ENCODE measurements at regions not wholly inside any gene's neighbourhood (a gene's known extent, or its start where the extent isn't known, plus 50 kb on each side); places are given as distances from the start of the nearest gene placed in this dataset.

DNA sequence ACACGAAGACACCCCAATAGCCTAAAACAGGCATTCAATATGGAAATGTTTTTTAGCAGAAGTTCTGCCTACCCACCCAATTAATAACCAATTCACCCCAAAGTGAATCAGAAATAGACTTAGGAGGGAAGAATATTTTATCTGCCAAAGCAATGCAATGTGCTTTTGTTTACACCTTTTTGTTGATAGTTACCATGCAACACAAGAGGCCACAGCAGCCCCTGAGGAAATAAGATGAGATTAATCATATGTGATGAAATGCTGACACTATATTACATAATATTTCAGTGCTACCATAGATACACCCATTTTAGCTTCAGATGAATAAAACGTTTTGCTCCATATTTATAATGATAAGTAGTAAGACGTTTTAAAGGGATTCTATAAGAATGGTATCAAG, 60.9 kb upstream of the RGS2 start:
- H2AFZ ChIP-seq (ENCODE audit: low read depth, low read length) = no peak overlapping the region
- WGBS = 85% methylated on average over 1 of the region's 3 CpGs
- no peak overlapping the region for H4K91ac ChIP-seq (ENCODE audit: low read length)
- no peak overlapping the region for H3K23ac ChIP-seq (ENCODE audit: low read length in 2 of 2)
- H3K9ac ChIP-seq (ENCODE audit: low read length) = peak overlapping the region; percentile 85
- H3K27me3 ChIP-seq (ENCODE audit: control insufficient read depth in 1 of 2, insufficient read depth in 1 of 2, low read length in 2 of 2) = no peaks in the 10 kb centered on the region
- no peak overlapping the region for H4K8ac ChIP-seq (ENCODE audit: low read length)
- H3K4me2 ChIP-seq (ENCODE audit: low read length, poor library complexity, severe bottlenecking) = no peak overlapping the region
- peak; percentile 57 for DNase-seq
- H3K4me1 ChIP-seq (ENCODE audit: control insufficient read depth, insufficient read depth, low read depth, low read length) = no peaks in the 10 kb centered on the region
- no peak overlapping the region for H2BK12ac ChIP-seq (ENCODE audit: low read length in 2 of 2)
- no peak overlapping the region for H3K18ac ChIP-seq (ENCODE audit: low read depth in 1 of 2, low read length in 2 of 2)
- H2BK15ac ChIP-seq (ENCODE audit: low read depth, poor library complexity, severe bottlenecking) = no peak overlapping the region
- H3K4me3 ChIP-seq (ENCODE audit: insufficient read depth in 1 of 2, low read depth in 1 of 2, low read length in 2 of 2) = no peak overlapping the region
- H2BK120ac ChIP-seq (ENCODE audit: low read depth, low read length) = no peak overlapping the region
- H3K27ac ChIP-seq (ENCODE audit: low read length, poor library complexity, severe bottlenecking) = peak overlapping the region; percentile 67
- no peak overlapping the region for H3K4ac ChIP-seq (ENCODE audit: low read depth in 1 of 2, low read length in 2 of 2)
- no peak overlapping the region for H2AK5ac ChIP-seq (ENCODE audit: low read length, severe bottlenecking)
- no peaks in the 10 kb centered on the region for H3K9me3 ChIP-seq (ENCODE audit: control insufficient read depth, low read length)
- no peak overlapping the region for H2BK5ac ChIP-seq (ENCODE audit: low read depth, low read length, poor library complexity, severe bottlenecking)
- H3K14ac ChIP-seq (ENCODE audit: low read length in 2 of 2) = no peak overlapping the region
- no peaks in the 10 kb centered on the region for H3K79me1 ChIP-seq (replicated peaks; ENCODE audit: low read length, poor library complexity, severe bottlenecking)
- H3K36me3 ChIP-seq (ENCODE audit: control insufficient read depth in 1 of 2, insufficient read depth in 2 of 2, low read depth in 1 of 2, low read length in 2 of 2) = no peaks in the 10 kb centered on the region

DNA sequence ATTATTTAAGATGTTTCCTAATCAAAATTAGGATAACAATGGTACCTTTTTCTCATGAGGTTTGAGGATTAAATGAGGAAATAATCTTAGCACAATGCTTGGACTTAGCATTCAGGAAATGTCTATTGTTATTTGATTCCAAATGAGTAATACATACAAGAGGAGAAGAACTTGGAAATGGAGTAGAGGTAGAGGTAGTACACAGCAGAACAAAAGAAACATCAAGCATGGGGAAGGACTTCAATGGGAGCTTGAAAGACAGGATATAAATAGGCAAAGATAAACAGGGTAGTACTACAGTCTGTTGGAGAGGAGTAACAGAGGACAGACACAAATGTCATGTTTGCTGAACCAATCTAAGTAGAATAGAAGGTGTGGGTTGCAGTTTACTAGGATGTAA, 59.5 kb upstream of the RGS2 start:
- Histone ChIP-seq H3K9me3 (ENCODE audit: control insufficient read depth, low read length) (no peaks in the 10 kb centered on the region), H2BK15ac (ENCODE audit: low read depth, poor library complexity, severe bottlenecking) (no peak overlapping the region), H3K4me3 (ENCODE audit: insufficient read depth in 1 of 2, low read depth in 1 of 2, low read length in 2 of 2) (no peak overlapping the region), H3K14ac (ENCODE audit: low read length in 2 of 2) (no peak overlapping the region), H3K4me1 (ENCODE audit: control insufficient read depth, insufficient read depth, low read depth, low read length) (no peaks in the 10 kb centered on the region), H2BK120ac (ENCODE audit: low read depth, low read length) (no peak overlapping the region), H3K23ac (ENCODE audit: low read length in 2 of 2) (no peak overlapping the region), H4K8ac (ENCODE audit: low read length) (no peak overlapping the region), H3K27ac (ENCODE audit: low read length, poor library complexity, severe bottlenecking) (no peak overlapping the region), H3K9ac (ENCODE audit: low read length) (no peak overlapping the region), H3K36me3 (ENCODE audit: control insufficient read depth in 1 of 2, insufficient read depth in 2 of 2, low read depth in 1 of 2, low read length in 2 of 2) (no peaks in the 10 kb centered on the region), H2BK5ac (ENCODE audit: low read depth, low read length, poor library complexity, severe bottlenecking) (no peak overlapping the region), H3K4ac (ENCODE audit: low read depth in 1 of 2, low read length in 2 of 2) (no peak overlapping the region), H2AK5ac (ENCODE audit: low read length, severe bottlenecking) (no peak overlapping the region), H3K27me3 (ENCODE audit: control insufficient read depth in 1 of 2, insufficient read depth in 1 of 2, low read length in 2 of 2) (no peaks in the 10 kb centered on the region), H2BK12ac (ENCODE audit: low read length in 2 of 2) (no peak overlapping the region), H3K79me1 (replicated peaks; ENCODE audit: low read length, poor library complexity, severe bottlenecking) (no peaks in the 10 kb centered on the region), H2AFZ (ENCODE audit: low read depth, low read length) (no peak overlapping the region), H4K91ac (ENCODE audit: low read length) (no peak overlapping the region), H3K4me2 (ENCODE audit: low read length, poor library complexity, severe bottlenecking) (no peak overlapping the region), H3K18ac (ENCODE audit: low read depth in 1 of 2, low read length in 2 of 2) (no peak overlapping the region)
- DNase-seq = no peak

DNA sequence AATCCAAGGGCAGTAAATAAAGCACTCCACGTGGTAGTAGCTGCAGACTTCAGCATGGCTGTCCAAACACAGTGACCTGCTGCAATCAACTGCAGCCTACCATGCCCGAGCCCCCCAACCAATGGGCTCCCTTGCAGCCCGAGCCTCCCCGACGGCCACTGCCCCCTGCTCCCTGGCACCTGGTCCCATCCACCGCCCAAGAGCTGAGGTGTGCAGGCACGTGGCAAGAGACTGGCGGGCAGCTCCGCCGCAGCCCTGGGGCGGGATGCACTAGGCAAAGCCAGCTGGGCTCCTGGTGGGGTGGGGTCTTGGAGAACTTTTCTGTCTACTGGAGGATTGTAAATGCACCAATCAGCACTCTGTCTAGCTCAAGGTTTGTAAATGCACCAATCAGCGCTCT, 57.6 kb upstream of the RGS2 start:
- Histone ChIP-seq H2AK5ac (ENCODE audit: low read length, severe bottlenecking) (no peak overlapping the region), H3K18ac (ENCODE audit: low read depth in 1 of 2, low read length in 2 of 2) (no peak overlapping the region), H2BK12ac (ENCODE audit: low read length in 2 of 2) (no peak overlapping the region), H2BK5ac (ENCODE audit: low read depth, low read length, poor library complexity, severe bottlenecking) (no peak overlapping the region), H3K4me3 (ENCODE audit: insufficient read depth in 1 of 2, low read depth in 1 of 2, low read length in 2 of 2) (no peak overlapping the region), H3K27ac (ENCODE audit: low read length, poor library complexity, severe bottlenecking) (no peak overlapping the region), H3K23ac (ENCODE audit: low read length in 2 of 2) (no peak overlapping the region), H3K4me2 (ENCODE audit: low read length, poor library complexity, severe bottlenecking) (no peak overlapping the region), H2BK120ac (ENCODE audit: low read depth, low read length) (no peak overlapping the region), H3K4me1 (ENCODE audit: control insufficient read depth, insufficient read depth, low read depth, low read length) (no peaks in the 10 kb centered on the region), H2AFZ (ENCODE audit: low read depth, low read length) (no peak overlapping the region), H3K79me1 (replicated peaks; ENCODE audit: low read length, poor library complexity, severe bottlenecking) (no peaks in the 10 kb centered on the region), H3K14ac (ENCODE audit: low read length in 2 of 2) (no peak overlapping the region), H2BK15ac (ENCODE audit: low read depth, poor library complexity, severe bottlenecking) (no peak overlapping the region), H3K9me3 (ENCODE audit: control insufficient read depth, low read length) (no peaks in the 10 kb centered on the region), H3K4ac (ENCODE audit: low read depth in 1 of 2, low read length in 2 of 2) (no peak overlapping the region), H4K8ac (ENCODE audit: low read length) (no peak overlapping the region), H3K9ac (ENCODE audit: low read length) (no peak overlapping the region), H3K36me3 (ENCODE audit: control insufficient read depth in 1 of 2, insufficient read depth in 2 of 2, low read depth in 1 of 2, low read length in 2 of 2) (no peaks in the 10 kb centered on the region), H4K91ac (ENCODE audit: low read length) (peak overlapping the region; percentile 18), H3K27me3 (ENCODE audit: control insufficient read depth in 1 of 2, insufficient read depth in 1 of 2, low read length in 2 of 2) (no peaks in the 10 kb centered on the region)
- no peak for DNase-seq
- 95% methylated on average over 12 of the region's 12 CpGs for WGBS

DNA sequence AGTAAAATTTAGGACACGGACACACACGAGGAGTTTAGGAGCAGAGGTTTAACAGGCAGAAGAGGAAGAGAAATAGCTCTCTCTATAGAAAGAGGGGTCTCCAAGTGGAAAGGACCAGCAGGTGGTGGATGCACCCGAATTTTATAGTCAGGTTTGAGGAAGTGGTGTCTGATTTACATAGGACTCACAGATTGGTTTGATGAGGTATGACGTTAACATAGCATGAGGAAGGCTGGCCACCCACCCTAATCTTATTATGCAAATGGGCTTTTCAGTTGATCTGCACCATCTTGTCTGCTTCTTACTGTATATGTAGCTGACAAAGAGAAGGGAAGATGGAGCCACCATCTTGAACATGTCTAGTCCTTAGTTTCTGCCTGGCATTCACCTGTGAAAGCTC, 52.5 kb upstream of the RGS2 start:
- H2BK5ac ChIP-seq (ENCODE audit: low read depth, low read length, poor library complexity, severe bottlenecking) = no peak overlapping the region
- 84% methylated on average over 3 of the region's 4 CpGs for WGBS
- no peak overlapping the region for H4K91ac ChIP-seq (ENCODE audit: low read length)
- DNase-seq = no peak
- no peak overlapping the region for H4K8ac ChIP-seq (ENCODE audit: low read length)
- H3K4me3 ChIP-seq (ENCODE audit: insufficient read depth in 1 of 2, low read depth in 1 of 2, low read length in 2 of 2) = no peak overlapping the region
- H3K4ac ChIP-seq (ENCODE audit: low read depth in 1 of 2, low read length in 2 of 2) = no peak overlapping the region
- H2AK5ac ChIP-seq (ENCODE audit: low read length, severe bottlenecking) = no peak overlapping the region
- H3K27ac ChIP-seq (ENCODE audit: low read length, poor library complexity, severe bottlenecking) = no peak overlapping the region
- H3K9me3 ChIP-seq (ENCODE audit: control insufficient read depth, low read length) = no peaks in the 10 kb centered on the region
- no peak overlapping the region for H3K18ac ChIP-seq (ENCODE audit: low read depth in 1 of 2, low read length in 2 of 2)
- H3K79me1 ChIP-seq (replicated peaks; ENCODE audit: low read length, poor library complexity, severe bottlenecking) = no peaks in the 10 kb centered on the region
- no peak overlapping the region for H3K4me2 ChIP-seq (ENCODE audit: low read length, poor library complexity, severe bottlenecking)
- H3K36me3 ChIP-seq (ENCODE audit: control insufficient read depth in 1 of 2, insufficient read depth in 2 of 2, low read depth in 1 of 2, low read length in 2 of 2) = no peaks in the 10 kb centered on the region
- no peak overlapping the region for H3K14ac ChIP-seq (ENCODE audit: low read length in 2 of 2)
- H3K4me1 ChIP-seq (ENCODE audit: control insufficient read depth, insufficient read depth, low read depth, low read length) = no peaks in the 10 kb centered on the region
- H3K9ac ChIP-seq (ENCODE audit: low read length) = no peak overlapping the region
- no peak overlapping the region for H3K23ac ChIP-seq (ENCODE audit: low read length in 2 of 2)
- no peak overlapping the region for H2BK15ac ChIP-seq (ENCODE audit: low read depth, poor library complexity, severe bottlenecking)
- no peak overlapping the region for H2BK120ac ChIP-seq (ENCODE audit: low read depth, low read length)
- no peak overlapping the region for H2BK12ac ChIP-seq (ENCODE audit: low read length in 2 of 2)
- no peak overlapping the region for H2AFZ ChIP-seq (ENCODE audit: low read depth, low read length)
- H3K27me3 ChIP-seq (ENCODE audit: control insufficient read depth in 1 of 2, insufficient read depth in 1 of 2, low read length in 2 of 2) = no peaks in the 10 kb centered on the region
